ENCODE measurements at regions not wholly inside any gene's neighbourhood (a gene's known extent, or its start where the extent isn't known, plus 50 kb on each side); places are given as distances from the start of the nearest gene placed in this dataset.

DNA sequence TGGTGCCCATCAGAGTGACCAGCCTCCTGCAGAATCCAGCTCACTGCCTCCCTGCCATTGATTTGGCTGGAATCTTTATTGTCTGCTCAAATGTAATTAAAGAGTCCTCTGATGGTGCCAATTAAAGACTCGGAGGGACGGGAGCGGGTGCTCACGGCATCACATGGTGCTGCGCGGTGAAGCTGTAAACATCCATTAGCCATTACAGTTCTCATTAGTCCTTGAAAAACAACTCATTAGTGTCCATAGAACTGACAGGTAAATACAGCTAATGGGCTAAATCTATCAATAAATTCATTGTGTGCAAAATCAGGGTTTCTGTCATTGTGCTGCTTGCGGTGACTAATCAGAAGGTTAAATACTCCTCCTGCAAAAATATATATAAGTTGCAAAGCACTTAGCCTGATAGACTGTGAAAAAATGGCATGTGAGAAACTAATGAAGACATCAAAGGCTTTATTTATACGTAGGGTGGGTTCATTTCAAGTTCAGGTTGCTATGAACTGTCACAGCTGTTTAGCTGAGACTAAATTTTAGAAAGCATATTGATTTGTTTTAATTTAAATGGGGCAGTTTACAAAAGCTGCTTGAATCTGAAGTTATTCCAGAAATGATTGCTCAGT is 289.8 kb upstream of the POU3F1 start:
- no peak for DNase-seq (ENCODE audit: low read depth)

DNA sequence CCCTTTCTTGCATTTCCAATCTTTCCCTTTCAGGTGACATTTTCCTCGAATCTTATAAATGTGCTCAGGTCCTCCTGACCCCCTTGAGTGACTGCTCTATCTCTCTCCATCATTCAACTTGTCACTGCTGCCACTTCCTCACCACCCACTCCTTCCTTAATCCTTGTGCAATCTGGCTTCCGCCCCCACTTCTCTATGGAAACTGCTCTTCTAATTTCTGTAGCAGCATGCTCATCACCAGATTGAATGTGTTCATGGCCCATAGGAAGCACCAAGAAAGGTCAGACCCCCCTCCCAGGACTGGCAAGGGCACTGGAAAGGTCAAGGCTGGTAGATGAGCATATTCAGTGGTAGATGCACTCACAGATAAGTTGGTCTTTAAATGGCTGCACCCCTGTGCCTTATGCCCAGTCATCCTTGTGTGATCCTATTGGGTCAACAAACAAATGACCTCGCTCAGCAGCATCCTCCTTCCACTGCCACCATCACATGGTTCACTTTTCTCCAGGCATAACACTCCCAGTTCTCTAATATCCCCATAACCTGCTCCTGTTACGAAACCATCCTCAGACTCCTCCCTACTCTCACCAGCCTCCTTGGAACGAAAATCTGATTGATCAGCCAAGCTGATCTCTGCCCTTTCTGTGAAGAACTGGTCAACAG is 288.5 kb upstream of the POU3F1 start:
- DNase-seq (ENCODE audit: low read depth) = no peak

DNA sequence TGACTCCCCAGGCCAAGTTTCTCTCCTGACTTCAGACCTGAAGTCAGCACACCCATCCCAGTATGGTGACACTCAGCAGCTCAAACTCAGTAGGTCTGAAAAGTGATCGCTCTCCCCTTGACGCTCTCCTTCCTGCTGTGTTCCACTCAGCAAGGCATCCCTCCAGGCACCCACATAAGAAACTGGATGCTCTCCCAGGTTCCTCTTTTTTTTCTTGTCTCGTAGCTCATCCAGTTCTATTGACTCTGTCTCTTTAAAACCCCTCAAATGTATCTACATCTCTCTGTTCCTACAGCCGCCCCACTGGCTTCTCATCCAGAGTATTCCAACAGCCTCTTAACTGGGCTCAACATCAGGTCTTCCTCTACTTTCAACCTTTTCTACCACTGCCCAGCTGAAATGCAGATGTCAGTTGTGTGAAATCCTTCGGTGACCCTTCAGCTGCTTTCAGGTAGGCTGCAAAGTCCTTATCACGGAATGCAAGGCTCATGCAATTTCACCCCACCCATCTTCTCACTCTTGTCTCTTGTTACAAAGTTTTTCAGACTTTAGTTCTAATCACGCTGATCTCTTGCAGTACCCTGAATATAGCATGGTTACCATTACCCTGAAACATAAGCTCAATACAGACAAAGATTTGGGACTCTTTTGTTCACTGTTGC is 286.2 kb upstream of the POU3F1 start:
- no peak for DNase-seq (ENCODE audit: low read depth)

DNA sequence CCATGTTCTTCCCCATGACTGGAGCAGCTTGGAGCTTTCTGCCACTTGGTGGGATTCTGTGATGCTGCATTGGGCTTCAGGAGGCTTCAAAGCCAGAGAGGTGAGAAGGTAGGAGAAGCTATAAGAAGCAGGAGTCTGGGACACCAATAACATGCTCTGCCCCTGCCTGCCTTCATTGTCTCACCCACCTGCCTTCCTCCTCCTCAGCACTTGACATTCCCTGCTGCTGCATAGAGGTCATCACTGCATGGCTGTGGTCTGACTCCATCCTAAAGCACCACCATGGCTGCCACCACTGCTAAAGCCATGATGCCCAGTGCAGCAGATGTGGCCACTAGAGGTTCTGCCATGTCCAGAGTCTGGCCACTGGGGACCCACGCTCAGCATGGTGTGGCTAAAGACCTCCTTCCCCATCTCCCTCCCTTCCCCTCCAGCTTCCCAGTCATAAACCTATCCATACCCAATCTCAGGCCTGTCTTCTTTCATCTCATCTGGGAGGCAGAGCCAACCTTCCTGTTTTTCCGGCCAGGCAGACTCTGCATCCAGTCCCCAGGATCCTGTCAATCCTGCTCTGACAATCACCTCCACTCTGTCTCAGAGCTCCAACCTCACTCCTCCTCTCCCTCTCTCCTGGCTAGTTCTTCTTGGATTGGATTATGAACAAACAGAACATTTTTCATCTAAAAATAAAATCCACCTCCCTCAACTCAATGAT is 285.1 kb upstream of the POU3F1 start:
- no peak for DNase-seq (ENCODE audit: low read depth)

DNA sequence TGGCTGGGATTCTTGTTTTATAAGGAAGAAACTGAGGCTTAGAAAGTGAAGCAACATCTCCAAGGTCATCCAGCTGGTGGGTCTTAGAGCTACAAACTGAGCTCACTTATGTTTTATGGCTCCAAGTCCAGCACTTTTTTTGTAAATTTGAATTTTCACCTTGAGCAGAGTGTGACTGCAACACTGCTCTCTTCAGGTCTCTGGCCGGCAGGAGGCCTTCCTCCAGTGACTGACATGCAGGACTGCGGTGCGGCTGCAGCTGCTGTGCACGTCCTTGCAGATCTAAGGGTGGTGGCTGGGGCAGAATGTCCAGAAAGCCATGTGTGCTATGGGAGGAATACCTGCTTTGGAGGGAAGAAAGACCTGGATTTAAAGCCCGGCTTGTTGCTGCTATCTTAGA is 284.2 kb upstream of the POU3F1 start:
- no peak for DNase-seq (ENCODE audit: low read depth)

DNA sequence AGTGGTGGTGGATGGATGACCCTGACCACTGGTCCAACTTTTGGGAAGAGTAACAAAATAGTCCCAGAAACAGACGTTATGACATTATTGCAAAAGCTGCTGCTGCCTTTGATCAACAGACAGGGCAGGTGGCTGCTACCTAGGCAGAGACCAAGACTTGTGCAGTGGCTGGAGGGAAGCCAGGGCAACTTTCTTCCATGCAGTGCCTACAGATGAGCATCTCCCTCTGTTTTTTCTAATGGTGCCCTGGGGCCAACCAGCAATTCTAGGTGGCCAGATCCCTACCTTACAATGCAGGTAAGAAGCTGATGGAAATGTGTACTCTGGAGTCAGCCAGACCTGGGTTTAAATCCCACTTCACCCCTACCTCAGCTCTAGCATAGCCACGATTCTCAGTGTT is 283.1 kb upstream of the POU3F1 start:
- no peak for DNase-seq (ENCODE audit: low read depth)

DNA sequence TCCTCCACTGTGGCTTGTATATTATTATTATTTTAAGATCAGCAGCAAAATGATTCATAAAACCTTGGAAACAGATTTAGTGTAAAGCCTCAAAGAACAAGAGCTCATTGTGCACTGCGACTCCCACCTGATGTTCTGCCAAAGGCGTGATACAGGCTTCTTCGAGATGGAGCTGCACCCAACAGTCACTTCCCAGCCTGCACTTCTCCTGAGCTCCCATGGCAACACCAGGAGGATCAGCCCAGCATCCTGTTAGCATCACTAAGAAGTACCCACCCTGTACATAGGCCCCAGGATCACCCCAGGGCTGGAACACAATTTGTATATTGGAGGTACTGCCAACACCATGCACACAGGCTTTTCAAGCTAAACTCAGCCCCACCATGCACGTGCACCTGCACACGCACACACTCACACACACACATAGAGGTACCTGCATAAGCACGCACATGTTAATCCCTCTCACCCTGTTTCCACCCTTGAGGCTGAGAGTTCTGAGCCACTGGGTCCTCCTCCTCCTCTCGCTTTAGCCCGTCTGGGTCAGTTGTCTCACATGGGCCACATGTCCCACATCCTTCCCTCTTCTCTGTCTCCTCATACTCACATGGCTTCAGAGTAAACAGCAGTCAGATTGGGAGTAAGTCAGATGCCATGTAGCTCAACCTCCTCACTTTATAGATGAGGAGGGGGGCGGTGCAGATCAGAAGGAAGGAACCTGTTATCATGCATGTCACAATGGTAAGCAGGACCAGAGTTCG is 281.9 kb upstream of the POU3F1 start:
- DNase-seq (ENCODE audit: low read depth) = peak; percentile 12

DNA sequence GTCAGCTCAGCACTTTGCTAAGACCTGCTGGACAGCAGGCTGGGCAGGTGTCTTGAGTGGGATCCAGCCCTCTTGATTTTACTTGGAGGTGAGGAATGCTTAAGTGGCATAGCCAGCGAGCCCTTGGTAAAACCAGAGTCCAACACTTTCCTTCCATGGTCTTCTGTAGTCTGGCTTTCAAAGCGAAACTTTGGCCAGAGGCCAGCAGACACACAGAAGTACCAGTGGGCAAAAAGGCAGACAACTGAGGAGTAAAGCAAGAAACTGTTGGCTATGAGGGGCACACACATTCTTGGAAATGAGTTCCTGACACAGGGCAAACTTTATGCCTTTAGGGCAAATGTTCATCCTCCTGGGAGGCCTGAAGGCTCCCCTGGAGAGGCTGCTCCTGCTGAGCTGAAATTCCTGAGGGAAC is 281.0 kb upstream of the POU3F1 start:
- DNase-seq (ENCODE audit: low read depth) = peak; percentile 48

DNA sequence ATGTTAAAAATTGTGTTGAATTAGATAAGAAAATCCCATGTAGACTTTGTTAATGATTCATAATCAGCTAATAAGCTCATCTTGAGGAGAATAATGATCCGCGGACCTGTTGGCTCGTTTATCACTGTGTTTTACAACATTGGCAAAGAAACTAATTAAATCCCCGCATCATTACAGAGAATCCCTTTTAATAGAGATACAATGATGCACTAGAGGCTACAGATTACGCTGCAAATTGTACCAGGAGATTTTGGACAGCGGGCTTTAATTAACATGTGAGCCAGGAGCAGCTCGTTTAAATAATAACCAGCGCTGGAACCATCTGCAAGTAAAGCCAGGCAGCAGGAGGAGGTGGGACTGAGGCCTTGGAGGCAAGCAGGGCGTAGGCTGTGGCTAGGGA is 280.3 kb upstream of the POU3F1 start:
- DNase-seq (ENCODE audit: low read depth) = no peak

DNA sequence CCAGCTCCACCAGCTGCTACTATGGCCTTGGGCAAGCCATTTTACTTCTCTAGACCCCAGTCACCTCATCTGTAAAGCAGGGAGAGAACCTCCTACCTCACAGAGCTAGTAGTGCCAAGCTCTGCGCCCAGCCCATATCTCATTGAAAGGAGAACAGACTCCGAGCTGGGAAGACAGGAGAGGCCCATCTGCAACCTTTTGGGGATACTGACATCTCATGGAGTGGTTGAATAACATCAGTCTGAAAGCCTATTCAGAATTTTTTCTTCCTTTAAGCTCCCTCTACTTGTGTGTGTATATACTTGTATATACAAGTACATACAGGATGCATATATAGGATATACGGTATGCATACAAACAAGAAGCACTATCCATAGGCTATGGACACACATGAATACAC is 279.5 kb upstream of the POU3F1 start:
- no peak for DNase-seq (ENCODE audit: low read depth)

DNA sequence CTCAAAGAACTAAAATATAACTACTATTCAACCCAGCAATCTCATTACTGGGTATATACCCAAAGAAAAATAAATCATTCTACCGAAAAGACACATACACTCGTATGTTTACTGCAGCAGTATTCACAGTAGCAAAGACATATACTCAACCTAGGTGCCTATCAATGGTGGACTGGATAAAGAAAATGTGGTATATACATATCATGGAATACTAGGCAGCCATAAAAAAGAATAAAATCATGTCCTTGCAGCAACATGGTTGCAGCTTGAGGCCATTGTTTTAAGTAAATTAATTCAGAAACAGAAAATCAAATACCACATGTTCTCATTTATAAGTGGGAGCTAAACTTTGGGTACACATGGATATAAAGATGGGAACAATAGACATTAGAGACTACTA is 266.2 kb upstream of the POU3F1 start:
- no peak for DNase-seq (ENCODE audit: low read depth)

DNA sequence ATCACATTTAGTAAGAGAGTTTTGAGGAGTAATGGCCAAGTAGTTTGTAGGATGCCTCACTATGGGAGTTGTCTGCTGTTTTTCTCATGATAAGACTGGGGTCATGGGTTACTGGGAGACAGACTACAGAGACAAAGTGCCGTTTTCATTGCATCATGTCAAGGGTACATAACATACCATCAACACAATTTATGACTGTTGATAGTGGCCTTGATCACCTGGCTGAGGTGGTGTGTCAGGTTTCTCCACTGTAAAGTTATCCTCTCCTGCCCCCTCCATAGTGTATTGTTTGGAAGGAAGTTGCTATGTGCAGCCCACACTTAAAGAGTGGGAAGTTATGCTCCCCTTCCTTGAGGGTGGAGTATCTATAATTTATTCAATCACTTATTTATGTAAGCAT is 263.5 kb upstream of the POU3F1 start:
- no peak for DNase-seq (ENCODE audit: low read depth)

DNA sequence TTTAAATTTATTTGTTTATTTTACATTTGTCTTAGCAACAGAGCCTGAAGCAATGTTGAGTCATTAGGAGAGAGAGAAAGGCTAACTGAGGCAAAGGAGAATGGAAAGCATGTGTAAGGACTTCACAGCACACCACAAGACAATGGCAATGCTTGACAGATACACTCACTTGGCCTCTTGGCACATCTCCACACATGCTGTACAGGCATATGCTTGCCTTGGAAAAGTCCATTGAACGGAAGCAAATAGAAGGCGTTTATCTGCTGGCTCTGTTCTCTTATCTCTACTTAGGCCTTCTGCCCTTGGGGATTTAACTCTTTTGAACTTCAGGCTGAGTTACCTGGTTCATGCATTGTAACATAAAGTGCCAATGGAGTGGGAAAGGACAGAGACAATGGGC is 262.2 kb upstream of the POU3F1 start:
- peak; percentile 26 for DNase-seq (ENCODE audit: low read depth)

DNA sequence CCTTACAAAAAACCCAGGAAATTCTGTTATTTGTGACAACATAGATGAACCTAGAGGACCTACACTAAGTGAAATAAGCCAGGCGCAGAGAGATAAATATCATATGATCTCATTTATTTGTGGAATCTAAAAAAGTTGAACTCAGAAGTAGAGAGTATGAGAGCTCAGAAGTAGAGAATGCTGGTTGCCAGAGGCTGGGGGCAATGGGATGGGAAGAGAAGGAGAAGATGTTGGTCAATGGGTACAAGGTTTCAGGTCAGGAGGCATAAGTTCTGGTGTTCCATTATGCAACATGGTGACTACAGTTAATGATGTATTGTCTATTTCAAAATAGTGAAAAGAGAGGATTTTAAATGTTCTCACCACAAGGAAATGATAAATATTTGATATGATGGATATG is 259.1 kb upstream of the POU3F1 start:
- no peak for DNase-seq (ENCODE audit: low read depth)

DNA sequence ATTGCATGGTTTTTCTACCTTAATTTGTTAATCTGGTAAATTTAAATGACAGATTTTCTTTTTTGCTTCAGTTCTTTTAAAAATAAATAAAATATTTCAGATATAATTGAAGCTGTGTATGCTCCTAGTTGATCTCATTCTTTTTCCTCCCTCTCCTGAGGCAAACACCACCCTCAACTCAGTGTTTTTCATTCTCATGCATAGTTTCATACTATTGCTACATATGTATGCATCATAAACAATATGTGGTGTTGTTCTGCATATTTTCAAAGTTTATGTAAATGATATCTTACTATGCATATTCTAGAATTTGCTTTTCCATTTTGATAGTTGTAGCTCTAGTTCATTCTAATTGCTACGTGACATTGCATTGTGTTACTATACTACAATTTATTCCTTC is 257.2 kb upstream of the POU3F1 start:
- no peak for DNase-seq (ENCODE audit: low read depth)

DNA sequence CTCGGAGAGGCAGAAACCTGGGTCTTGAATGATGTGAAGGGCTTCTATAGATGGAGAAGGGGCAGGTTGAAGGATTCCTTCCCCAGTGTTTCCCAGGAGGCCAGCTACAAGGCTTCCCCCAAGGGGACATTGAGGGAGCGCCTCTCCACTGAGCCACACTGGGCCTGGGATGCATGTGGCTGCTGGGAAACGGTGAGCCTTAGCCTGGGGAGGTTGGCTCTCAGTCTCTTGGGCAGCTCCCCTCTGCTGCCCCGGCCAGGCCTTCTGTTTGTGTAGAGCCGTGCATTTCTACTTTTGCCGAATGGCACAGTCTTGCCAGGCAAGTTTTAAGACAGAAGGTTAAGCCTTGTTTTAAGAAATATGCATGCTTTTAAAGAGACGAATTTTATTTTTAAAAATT is 254.4 kb upstream of the POU3F1 start:
- DNase-seq (ENCODE audit: low read depth) = no peak

DNA sequence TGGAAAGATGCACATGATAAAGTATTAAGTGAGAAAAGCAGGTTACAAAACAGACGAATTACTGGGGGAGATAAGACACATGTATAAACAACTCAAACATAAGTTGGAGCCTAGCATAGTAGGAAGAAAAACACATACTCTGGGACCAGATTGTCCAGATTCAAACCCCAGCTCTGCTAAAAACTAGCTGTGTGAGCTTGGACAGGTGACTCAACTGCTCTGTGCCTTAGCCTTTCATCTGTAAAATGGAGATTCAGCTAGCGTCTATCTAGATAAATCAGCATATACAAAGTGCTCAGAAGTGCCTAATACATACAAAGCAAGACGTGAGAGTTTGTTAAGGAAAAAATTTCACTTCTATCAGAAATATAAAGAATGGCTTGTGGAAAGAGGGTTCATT is 254.0 kb upstream of the POU3F1 start:
- no peak for DNase-seq (ENCODE audit: low read depth)

DNA sequence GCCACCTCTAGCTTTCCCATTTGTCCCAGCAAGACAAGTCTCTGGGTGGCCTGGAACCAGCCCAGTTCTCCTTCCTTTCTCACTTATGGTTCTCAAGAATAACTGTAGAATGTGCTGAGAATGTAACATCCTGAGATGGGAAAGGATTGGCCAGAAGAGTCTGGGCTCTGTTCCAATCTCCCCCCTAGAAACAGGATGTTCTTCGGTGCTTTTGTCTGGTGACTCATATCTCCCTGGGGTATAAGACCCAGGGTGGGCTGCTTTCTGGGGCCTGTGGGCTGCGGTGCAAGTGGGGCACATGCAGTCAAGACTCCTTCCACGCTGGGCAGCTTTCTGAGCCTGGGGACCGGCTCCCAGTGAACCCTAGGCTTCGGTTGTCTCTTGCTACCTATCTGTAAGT is 251.2 kb upstream of the POU3F1 start:
- DNase-seq (ENCODE audit: low read depth) = peak; percentile 70

DNA sequence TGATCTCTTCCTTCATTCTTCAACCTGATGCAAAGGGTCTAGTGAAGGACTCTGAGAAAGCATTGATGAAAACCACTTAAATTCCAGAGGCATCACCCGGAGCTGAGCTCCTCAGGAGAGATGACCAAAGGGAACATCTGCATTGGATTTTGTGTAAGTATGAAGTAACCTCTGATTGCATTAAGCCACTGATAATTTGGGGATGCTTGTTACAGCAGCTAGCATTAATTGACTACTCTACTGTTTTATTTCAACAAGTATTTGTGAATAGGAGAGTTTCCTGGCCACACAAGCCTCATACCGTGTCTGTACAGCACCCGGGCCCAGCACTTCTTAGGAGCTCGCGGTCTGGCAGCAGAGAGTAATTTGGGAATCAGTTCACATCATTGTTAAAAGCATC is 250.7 kb upstream of the POU3F1 start:
- no peak for DNase-seq (ENCODE audit: low read depth)

DNA sequence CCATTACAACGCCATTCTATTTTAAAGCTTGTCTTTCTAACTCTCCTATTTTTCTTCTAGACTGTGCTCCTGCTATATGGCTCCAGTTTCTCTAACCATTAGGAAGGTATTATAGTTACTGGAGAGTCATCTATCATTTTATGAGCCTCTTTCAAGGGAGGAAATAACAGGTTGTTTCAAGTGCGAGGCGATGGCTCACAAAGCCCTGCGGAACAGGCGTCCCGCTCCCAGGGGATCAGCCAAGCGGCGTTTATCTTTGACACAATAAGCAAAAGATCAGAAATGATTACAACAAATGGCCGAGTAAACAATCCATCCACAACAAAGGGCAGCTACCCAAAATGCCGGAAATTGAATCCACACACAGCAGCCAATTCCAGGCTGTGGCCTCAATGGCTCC is 249.5 kb upstream of the POU3F1 start:
- no peak for DNase-seq (ENCODE audit: low read depth)

DNA sequence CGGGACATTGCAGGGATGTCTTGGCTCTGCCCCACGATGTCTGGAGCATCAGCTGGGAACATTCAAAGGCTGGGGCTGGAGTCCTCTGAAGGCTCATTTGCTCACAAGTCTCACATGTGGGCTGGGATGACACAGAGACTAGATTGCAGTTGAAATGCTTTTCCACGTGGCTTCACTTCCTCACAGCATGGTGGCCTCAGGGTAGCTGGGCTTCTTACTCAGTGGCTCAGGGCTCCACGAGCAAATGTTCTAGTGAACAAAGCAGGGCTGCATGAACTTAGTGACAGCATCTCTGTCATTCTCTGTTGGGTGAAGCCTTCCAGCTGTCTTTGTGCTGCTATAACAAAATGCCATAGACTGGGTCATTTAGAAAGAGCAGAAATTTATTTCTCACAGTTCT is 247.0 kb upstream of the POU3F1 start:
- DNase-seq (ENCODE audit: low read depth) = no peak

DNA sequence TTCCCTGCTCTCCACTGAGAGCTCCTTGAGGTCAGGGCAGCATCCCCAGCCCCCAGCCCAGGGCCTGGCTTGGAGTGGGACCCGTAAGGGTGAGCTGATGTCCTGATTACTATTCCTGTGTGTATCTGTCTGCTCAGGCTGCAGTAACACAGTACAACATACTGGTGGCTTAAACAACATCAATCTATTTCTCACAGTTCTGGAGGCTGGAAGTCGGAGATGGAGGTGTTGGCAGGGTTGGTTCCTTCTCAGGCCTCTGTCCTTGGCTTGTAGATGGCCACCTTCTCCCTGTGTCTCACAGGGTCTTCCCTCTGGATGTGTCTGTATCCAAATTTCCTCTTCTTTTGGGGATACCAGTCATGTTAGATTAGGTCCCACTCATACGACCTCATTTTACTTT is 246.4 kb upstream of the POU3F1 start:
- DNase-seq (ENCODE audit: low read depth) = no peak
